NCI-H128 (cell line): ENCODE measurements at regions not wholly inside any gene's neighbourhood (a gene's known extent, or its start where the extent isn't known, plus 50 kb on each side); places are given as distances from the start of the nearest gene placed in this dataset.

Source experiments
- DNase-seq: peaks from one replicate; lab custom pipeline; 2025; ENCODE audit not compliant: unreplicated experiment; lab: John Stamatoyannopoulos, UW

GRCh38 chr4:126269106-126269505 lies 954.4 kb downstream of the FAT4 start:
- DNase-seq: no peak

DNA sequence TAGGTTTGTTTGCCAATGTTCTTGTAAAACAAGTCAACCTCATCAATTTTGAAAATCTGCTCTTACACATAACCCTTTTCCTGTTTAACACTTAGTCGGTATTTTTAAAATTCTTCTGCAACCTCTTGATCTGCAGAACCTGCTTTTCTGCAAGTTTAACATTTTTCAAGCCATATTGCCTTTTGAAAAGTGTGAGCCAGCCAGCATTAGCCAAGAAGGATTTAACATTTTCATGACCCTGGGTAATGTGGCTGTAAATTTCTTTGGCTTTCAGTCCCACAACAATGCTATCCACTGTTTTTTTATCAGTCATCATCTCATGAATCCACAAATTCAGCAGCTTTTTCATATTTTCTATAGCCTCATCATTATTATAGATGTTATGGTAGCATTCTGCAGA lies 956.5 kb downstream of the FAT4 start:
- DNase-seq: no peak

- no peak for DNase-seq
Measured at GRCh38 chr4:126273746-126274145, 959.0 kb downstream of the FAT4 start.

- no peak for DNase-seq
Measured at GRCh38 chr4:126291886-126292285, 977.1 kb downstream of the FAT4 start.

- no peak for DNase-seq
Measured at GRCh38 chr4:126298271-126298670, 983.5 kb downstream of the FAT4 start.

- no peak for DNase-seq
Measured at GRCh38 chr4:126306152-126306869, 991.6 kb downstream of the FAT4 start.

GRCh38 chr4:126318376-126318775 lies 1003.6 kb downstream of the FAT4 start:
- no peak for DNase-seq

DNA sequence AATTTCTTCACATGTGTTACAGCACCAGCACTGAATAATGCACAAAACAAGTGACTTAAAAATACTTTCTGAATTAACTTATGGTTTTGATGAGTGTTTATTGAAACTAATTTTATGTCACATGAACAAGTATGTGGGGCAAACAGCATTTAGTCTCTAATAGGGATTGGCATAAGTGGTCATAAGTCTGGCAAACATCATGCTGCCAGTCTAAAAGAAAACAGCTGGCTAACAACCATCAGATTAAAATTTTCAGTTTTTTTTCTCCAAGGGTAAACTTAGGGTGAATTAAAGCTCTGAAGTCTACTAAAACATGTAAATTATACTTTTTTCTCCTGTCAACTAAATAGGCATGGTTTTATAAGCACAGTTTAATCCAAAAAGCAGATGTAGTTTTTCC lies 1014.2 kb downstream of the FAT4 start:
- DNase-seq: no peak

DNA sequence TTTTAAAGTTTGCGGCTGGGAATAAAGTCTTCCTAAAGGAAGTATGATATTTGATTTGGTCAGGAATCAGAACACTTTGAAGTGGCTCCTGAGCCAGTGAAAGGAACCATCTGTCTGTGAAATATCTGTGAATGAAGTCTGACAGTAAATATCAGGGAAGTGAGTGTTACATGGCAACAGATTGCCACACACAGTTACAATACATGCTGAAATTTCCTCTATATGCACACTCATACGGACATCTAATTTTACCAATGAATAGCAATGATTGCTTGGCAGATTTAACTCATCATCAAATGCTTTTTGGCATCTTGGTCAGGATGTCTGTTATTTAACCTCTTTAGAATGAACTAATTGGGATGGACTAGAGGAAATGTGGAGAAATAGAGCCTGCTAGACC lies 1023.8 kb downstream of the FAT4 start:
- no peak for DNase-seq

GRCh38 chr4:126341927-126342326 lies 1027.2 kb downstream of the FAT4 start:
- DNase-seq: no peak

GRCh38 chr4:126344472-126344871 lies 1029.7 kb downstream of the FAT4 start:
- no peak for DNase-seq

GRCh38 chr4:126346654-126347053 lies 1031.9 kb downstream of the FAT4 start:
- no peak for DNase-seq

GRCh38 chr4:126354784-126355183 lies 1040.0 kb downstream of the FAT4 start:
- DNase-seq: no peak

GRCh38 chr4:126358041-126358440 lies 1043.3 kb downstream of the FAT4 start:
- DNase-seq: no peak

- no peak for DNase-seq
Measured at GRCh38 chr4:126361287-126361686, 1046.5 kb downstream of the FAT4 start.

DNA sequence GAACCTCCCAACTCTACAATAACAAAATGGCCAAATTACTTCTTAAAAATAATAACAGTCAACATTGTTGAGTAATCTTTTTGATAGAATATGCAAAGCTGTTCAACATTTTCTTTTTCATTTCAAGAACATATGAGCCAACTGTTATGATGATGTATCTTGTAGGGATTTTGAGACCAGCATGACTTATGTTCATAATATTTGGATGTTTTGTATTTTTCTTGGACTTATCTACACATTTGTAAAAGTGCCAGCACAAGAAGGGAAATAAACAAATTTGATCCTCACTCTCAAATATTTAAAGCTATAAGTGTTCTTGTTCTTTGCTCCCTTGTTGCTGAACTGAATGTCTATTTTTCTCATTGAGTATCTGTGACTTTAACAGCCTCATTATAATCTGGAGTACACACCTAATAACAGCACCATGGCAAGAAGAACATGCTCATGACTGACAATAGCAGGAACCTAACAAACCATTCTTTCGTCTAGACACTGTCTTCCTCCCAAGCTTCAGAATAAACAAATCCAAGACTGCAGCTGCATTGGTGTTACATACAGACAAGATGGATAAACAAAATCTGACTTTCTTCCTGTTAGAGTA lies 1049.7 kb downstream of the FAT4 start:
- no peak for DNase-seq

- DNase-seq: no peak
Measured at GRCh38 chr4:126369076-126369475, 1054.3 kb downstream of the FAT4 start.

DNA sequence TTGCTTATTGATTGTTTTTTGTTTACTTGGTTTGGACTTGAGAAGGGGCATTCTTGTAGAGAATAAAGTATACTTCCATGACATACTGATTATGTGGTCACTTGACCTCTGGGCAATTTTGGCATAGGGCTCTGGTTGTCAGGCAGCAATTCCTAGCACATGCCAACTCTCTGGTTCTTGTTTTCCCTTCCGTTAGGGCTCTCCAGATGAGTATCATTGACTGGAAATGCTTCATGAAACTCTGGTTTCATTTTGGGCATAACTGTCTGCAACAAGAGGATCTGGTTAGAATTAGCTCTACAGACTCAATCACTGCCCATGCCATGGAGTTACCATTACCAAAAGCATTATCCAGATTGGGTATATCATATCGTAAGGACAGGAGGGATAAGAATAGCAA lies 1057.9 kb downstream of the FAT4 start:
- DNase-seq: no peak

- DNase-seq: no peak
Measured at GRCh38 chr4:126375462-126376054, 1060.8 kb downstream of the FAT4 start.

DNA sequence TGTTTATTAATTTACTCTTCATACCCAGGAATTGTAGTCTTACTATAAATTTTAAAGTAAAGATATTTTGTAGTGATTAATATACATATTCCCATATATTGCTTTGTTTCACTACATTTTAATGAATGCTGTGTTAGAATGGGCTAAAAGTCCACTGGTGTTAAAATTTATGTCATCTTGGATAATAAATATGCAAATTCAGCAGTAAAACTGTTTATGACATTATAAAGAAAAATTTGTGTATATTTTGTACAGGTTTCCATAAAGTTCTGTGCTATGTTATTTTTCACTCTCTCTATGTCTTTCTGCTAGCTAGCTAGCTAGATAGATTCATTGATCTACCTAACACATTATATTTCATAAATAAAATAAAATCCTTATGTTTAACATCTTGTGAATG lies 1071.2 kb downstream of the FAT4 start:
- no peak for DNase-seq

DNA sequence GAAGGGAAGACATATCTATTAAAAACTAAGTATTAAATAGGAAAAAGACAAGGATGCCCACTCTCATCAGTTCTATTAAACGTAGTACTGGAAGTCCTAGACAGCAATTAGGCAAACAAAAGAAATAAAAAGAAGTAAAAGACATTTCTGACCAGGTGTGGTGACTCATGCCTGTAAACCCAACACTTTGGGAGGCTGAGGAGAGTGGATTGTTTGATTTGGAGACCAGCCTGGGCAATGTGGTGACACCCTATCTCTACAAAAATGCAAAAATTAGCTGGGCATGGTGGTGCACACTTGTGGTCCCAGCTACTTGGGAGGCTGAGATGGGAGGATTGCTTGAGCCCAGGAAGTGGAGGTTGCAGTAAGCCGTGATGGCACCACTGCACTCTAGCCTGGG lies 1071.8 kb downstream of the FAT4 start:
- no peak for DNase-seq

DNA sequence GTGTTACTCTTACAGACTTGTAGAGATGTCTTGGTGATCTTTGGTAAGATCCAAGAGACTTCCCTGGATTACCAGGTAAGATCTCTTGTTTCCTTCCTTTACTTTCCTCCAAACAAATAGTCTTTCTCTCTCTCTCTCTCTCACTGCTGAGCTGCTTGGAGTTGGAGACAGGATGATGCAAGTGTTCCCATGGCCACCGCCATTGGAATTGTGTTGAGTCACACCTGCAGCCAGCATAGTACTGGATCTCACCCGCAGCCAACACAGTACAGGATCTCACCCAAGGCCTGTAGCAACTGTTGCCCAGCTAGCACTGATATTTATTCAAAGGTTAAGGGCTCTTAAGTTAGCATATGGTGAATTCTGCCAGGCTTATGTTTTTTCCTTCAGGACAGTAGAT lies 1080.9 kb downstream of the FAT4 start:
- no peak for DNase-seq

DNA sequence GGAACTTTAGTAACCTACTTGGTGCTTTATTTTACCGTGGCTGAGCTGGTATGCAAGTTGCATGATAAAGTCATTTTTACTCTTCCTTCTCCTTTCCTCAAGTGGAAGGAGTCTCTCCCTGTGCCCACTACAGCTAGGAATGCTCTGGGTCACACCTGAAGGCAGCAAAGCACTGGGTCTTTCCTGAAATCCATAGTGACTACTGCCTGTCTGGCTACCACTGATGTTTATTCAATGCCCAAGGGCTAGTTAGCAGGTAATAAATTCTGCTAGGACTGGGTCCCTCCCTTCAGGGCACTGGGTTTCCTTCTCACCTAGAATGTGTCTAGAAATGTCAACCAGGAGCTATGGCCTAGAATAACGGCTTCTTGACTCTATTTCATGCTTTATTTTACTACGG lies 1081.4 kb downstream of the FAT4 start:
- no peak for DNase-seq
